HG02610 (cell line): ENCODE measurements at regions not wholly inside any gene's neighbourhood (a gene's known extent, or its start where the extent isn't known, plus 50 kb on each side); places are given as distances from the start of the nearest gene placed in this dataset.
"Not testable (repeated sequence)": the region's sequence is repeated elsewhere in the genome, so short reads cannot be mapped to it uniquely, and the experiment has no call there.

Experiments
- ATAC-seq: cut with Tn5 transposase; IDR thresholded peaks from one replicate; pipeline ENCODE4 v1.9.1; 2021; ENCODE audit warnings: mild to moderate bottlenecking, moderate library complexity; ENCODE audit not compliant: unreplicated experiment

DNA sequence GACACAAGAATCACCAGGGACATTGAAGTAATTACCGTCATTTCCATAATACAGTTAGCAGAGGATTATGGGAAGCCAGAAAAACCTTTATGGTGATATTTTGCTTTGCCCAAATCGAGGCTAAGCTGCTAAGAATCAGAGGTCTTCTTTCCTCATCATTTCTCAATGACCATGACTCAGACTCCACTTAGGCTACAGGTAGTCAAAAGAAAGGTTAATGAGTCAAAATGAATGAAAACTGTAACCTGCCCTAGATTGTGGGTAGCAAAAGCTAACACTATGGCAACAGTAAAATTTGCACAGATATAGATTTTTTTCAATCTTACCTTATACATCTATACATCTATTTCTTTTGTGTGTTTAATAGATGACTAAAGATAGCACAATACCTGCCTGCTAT lies 185.8 kb downstream of the CARTPT start:
- ATAC-seq = no peak

DNA sequence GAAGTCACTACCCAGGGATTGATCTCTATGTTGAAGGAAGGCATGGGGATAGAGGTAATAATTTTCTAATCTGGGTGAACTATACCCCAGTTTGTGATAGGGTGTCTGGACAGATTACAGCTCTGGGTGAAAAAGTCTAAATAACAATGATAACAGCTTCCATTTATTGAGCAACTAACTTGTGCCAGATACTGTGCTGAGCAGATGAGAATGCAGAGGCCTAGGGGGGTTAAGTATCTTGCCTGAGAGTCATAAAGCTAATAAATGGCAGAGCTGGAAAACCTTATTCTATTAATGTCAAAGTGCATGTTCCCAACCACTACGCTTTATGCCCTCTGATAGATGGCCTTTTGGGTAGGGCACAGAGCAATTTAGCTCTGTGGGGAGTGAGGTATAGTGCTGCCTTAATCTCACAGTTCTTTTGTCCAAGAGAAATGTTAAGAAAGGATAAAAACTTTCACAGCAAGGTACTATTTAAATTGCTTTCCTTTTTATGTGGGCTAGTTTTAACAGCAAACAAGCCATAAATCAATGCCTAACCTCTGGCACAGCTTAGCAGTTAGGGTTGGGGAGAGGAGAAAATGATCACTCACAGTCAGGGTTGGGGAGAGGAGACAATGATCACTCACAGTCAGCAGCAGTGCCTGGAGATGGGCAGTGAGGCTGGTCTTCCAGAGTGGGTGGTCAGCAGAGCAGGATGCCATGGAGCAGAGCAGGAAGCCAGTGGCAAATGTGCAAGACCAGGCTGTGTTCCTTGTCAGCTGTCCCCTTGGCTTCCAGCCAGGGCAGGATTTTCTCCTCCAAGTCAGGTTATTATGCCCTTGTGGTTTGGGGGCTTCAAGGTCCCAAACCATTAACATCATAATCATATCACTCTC lies 187.0 kb downstream of the CARTPT start:
- no peak for ATAC-seq

DNA sequence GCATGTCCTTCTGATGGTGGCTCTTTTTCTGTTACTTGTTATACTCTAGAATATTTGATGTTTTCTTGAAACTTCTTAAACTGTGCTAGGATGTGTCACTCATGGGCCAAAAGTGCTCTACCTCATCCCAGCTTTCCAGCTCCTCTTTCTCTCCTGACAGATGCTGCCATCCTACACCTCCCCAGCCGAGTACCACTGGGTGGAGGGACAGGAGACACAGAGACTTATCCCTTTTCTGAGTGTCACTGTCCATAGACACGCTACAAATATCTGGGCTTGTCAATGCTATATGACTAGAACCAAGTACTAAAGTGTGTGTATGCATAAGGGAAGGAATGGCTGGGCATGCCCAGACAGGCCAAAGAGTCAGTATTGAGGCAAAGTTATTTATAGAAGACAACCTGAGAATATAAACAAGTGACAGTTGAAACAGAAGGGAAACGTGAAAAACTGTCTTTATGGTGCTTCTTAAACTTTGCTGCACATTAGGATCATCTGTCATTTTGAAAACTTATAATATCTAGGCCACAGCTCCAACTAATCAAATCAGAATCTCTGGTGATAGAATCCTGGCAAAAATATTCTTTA lies 188.0 kb downstream of the CARTPT start:
- no peak for ATAC-seq

DNA sequence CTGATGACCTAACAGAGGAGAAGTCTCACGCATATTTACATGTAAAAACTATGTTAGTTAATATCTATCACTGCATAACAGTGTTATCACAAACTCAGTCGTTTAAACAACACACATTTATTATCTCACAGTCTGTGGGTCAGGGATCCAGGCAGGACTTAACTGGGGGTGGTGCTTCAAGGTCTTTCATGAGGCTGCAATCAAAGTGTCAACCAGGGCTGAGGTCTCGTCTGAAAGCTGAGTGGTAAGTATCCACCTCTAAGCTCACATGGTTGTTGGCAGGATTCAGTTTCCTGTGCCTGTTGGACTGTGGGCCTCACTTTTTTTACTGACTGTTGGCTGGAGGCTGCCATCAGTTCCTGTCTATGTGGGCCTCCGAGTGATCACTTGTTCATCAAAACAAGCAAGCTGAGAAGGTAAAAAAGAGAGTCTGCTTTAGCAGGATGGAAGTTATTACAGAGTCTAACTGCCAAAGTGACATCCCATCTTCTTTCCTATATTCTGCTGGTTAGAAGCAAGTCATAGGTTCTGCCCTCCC lies 188.6 kb downstream of the CARTPT start:
- ATAC-seq = no peak

DNA sequence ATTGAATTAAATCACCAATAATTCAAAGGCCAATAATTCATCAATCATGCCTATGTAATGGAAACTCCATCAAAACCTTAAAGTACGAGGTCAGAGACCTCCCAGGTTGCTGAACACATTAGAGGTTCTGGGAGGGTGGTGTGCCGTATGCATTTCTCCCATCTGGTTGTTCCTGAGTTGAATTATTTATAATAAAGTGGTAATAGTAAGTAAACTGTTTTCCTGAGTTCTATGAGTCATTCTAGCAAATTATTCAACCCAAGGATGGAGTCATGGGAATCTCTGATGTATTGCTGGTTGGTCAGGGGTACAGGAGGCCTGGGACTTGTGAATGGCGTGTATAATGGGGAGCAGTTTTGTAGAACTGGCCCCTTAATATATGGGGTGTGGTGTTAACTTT lies 191.7 kb downstream of the CARTPT start:
- ATAC-seq = no peak

DNA sequence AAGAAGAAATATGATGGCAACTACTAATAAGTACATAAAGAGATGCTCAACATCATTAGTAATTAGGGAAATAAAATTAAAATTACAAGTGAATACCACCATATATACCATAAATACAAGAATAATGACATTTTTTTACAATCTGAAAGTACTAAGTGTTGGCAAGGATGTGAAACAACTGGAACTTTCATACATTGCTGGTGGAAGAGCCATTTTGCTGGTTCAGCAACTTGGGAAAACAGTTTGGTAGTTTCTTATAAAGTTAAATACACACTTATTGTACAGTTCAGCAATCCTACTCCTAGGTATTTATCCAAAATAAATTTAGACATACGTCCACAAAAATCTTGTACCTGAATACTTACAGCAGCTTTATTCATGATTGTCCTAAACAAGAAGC lies 192.9 kb downstream of the CARTPT start:
- no peak for ATAC-seq

DNA sequence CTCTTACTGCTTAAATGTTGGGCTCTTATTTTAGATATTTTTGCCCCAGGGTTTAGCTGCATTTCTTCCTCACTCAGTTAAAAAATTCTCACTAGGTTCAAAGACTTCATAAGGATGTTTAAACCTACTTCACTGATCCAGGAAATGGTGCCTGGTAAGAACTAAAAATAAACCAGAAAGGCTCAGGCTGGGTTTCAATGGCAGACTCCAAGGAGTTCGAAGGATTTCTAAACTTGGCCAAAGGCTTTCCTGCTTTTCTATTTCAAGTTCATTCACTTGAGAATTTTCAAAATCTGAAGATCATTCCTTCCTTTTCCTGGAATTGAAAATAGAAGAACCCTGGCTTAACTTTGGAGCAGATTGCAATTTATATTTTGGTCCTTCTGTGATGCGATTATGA lies 193.0 kb upstream of the MAP1B start:
- ATAC-seq = no peak

DNA sequence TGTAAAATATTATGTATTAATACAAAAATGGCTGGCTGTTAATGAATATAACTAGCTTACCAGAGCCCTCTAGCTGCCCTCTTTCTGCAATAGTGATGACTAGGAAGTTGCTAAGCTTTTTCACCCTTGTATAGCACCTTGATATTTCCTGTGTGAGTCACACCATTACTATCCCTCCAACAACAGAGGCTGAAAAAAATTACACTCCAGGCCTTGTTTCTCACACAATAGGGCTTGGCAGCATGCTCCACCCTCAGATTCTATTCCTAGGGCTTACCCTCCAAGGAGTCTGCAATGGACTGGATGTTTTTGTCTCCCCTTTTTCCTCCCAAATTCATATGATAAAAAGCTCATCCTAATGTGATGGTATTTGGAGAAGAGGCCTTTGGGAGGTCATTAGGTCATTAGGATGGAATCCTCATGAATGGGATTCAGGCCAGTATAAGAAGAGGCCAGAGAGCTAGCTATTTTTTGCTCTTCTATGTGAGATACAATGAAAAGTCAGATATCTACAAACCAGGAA lies 184.6 kb upstream of the MAP1B start:
- no peak for ATAC-seq

DNA sequence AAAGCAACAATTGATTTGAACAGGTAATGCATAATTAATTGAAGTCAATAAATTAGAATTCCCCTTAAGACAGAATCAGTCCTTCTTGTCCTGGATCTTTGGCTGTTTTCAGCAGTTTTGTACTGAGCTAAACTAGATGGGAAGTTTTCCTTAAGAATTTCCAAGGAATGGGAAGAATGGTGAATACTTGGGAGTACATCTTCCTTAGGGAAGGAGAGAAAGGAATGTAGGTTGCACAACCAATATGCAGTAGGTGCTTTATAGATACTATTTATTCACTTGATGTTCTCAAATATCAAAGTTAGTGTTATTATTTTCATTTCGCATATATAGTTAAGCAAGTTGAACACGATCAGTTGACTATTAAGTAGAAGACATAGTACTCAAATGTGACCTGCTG lies 183.5 kb upstream of the MAP1B start:
- no peak for ATAC-seq

DNA sequence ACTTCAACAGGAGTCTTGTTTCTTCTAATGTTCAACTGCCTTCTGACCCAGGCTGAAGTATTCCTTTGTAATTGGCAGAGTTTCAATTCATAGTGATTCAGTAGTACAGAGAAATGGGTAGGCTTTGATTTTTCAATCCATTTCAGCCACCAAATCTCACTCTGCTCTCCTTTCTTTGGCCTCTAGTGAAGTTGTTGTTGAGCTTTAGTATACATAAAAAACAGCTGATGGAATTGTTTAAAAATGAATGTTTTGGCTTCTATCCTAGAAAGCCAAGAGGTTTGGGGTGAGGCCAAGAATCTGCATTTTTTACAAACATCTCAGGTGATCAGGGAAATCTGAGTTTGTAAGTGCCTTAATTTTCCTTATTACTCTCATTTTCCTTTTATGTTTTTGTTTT lies 182.9 kb upstream of the MAP1B start:
- no peak for ATAC-seq

DNA sequence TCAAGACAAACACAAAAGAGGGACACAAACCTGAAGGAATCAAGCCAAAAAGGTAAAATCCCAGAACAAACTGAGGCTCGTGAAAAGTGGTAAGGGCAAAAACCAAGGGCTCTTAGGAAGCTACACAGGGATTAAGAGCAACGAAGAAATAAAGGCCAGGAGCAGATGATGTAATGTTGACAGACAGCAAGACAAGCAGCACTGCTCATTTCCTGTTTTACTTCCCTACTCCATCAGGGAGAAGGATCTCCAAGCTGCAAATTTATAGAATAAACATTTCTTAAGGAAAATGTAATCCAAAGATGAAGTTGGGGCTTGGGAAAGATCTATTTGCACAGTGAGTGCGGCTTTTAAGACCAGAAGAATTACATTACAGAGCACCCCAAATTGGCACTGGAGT lies 182.3 kb upstream of the MAP1B start:
- no peak for ATAC-seq

DNA sequence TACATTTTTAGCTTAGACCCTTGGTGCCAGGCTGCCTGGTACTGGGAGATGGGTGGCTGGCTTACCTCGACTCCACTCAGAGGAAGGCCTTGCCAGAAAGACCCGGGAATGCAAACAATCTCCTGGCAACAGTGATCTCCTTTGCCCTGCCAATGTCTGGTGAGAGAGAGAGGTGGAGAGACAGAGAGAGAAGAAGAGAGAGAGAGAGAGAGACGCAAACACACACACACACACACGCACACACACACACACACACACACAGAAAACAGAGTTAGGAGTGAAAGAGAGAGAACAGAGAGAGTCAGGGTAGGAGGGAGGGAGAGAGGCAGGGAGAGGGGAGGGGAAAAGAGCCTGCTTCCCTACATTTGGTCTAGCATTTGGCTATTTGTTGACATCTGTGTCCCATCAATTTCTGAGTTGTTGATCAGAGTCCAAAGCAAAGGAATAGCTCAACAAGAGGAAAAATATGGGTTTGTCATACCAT lies 181.6 kb upstream of the MAP1B start:
- no peak for ATAC-seq

DNA sequence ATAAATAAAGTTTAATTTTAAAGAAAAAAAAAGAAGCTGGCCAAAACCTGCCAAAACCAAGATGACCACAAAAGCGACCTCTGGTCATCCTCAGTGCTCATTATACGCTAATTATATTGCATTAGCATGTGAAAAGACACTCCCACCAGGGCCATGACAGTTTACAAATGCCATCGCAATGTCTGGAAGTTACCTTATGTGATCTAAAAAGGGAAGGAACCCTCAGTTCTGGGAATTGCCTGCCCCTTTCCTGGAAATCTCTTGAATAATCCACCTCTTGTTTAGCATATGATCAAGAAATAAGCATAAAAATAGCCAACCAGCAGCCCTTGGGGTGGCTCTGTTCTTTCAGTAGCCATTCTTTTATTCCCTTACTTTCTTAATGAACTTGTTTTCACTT lies 178.3 kb upstream of the MAP1B start:
- no peak for ATAC-seq

DNA sequence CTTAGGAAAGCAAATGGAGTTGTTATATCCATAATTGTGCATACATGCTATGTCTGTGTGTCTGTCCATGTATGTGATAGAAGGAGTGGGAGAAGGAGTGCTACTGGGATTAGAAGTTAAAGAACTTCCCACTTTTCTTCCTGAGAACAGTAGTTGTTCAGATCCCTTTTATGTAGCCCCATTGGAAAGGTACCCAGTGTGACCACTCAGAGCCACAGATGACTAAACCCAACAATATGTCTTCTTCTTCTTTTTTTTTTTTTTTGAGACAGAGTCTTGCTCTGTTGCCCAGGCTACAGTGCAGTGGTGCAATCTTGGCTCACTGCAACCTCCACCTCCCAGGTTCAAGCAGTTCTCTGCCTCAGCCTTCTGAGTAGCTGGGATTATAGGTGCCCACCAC lies 176.7 kb upstream of the MAP1B start:
- ATAC-seq = not testable (repeated sequence)

DNA sequence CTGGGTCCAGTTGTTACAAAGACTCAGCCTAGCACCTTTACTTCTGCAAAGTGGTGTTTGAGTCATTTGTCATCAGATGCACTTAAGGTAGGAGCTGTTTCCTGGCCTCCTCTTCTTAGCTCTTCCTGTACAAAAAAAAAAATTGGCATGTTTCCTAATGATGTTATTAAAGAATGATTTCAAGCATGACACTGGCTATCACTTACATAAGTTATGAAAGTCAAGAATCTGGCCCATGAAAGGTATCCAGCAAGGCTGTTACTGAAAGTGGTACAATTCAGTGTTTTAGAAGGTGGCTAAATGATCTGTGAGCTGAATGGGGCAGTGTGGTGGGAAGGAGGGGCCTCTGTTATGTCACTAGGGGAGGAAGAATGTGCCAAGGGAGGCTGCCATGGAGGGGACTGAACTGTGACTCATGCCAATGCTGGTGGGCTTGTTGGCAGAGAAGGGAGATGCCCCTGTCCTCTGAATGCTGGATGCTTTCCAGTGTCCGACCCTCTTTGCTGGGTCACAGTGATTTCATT lies 175.1 kb upstream of the MAP1B start:
- no peak for ATAC-seq

DNA sequence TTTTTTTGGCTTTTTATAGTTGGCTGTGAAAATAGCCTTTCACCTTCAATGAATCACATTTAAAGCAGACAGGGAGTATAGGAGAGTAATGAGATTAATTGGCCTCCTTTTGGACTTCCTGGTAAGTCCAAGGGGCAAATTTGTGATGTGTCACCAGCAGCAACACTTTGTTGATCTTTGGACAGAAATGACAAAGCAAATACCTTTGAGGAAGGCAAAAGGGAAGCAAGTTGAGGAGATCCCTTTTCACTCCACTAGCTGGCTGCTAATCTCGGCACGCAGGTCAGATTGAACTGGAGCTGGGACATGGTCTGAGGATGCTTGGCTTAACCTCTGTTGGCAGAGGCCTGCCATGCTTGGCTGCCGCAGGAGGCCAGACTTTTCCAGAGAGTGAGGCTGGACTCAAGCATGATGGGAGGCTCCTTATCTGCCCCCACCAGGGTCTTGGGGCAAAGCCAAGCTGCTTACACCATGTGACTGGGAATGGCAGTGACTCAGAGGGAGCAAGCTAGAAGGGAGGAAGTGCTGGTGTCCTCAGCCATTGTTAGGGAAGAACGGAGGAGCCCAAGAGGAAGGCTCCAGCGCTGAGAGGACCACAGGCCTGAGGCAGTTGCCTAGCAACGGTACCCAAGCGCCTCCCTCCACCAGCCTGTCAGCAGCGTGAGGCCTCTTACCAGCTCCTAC lies 174.5 kb upstream of the MAP1B start:
- ATAC-seq = no peak

DNA sequence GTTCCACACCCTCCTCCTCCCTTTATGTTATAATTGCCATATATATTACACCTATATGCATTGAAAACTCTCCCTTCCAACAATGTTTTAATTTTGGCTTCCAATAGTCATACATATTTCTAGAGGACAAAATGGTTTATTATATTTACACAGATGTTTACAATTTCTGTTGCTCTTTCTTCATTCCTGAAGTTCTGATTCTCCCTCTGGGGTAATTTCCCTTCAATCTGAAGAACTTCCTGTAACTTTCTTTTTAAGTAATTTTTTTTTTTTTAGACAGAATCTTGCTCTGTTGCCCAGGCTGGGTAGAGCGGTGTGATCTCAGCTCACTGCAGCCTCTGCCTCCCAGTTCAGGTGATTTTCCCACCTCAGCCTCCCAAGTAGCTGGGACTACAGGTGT lies 173.0 kb upstream of the MAP1B start:
- ATAC-seq = no peak

DNA sequence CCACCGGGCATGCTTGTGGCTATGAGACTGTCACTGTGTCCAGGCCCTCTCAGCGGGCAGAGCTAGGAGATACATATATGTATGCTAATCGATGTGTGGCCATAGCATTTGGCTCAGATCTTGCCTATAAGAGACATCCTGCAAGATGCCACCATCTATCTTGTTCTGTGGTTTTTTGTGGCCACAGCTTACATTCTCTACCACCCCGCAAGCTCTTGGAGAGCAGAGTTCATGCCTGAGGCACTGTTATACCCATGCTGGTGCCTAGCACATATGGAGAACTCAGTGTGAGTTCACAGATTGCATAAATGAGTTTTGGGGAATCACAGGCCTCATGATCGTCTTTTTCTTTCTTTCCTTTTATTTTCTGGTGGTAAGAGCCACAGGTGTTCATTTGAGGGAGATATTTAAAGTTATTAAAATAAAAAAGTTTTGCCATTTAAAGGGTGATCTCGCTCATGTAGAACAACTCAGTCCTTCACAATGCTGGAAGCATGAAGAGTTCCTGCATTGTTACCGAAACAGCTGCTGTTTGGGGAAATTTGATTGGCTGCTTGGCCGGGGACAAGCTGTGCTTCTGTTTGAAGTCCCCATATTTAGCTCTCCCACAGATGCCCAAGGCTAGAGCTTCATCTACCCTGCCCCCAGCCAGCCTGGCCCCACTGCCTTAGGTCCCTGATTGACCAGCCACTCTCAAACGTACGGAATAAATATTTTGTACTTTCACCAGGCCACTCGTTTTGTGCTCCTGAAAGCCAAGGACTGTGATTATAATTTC lies 169.2 kb upstream of the MAP1B start:
- no peak for ATAC-seq

DNA sequence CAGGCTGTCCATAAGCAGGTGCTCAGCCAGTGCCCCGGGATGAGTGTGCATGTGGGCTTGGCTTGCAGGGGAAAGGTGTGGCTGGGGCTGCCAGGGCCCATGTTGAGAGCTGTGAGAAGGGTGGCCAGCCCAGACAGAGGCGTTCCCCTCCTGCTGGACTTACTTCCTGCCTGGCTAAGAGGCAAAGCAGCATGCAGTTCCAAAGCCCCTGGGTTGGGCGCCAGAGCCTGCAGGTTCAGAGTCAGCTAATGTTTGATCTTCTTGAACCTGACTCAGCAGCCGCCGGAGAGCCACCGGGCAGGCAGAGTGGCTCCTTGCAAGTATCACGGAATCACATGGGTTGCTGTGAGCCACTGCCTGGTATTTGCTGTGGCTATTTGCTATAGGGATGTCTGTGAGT lies 168.4 kb upstream of the MAP1B start:
- no peak for ATAC-seq

DNA sequence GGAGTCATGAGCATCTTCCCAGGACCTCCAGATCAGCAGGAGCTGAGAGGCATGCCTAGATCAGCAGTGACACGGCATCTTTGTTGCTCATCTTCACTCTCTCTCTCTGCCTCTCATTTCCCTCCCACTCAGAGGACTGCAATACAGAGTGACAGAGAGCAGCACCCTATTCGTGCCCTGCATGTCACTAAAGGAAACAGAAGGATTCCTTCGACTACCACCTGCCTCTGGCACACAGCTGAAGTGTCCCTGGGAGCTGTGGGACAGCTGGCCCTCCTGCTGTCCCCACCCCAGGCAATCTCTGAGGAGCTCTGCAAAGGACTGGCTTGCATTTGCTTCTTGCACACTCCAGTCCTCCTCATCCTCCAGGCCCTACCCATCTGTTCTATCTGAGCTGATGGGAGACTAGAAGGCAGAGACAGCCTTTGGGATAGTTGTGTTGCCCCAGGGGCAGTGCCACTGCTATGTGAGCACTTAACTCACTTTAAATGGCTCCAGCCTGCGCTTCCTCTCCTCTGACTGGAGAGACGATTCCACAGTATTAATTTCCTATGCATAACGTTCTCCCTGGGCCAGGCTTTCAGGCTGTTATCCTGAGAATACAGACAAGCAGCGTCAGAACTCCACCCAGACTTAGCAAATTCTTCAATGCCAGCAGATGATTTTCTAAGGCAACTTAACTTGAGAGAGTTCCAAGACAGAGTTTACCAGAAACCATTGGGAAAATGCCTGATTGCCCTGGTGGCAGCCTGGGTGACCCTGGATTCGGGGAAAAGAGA lies 167.6 kb upstream of the MAP1B start:
- ATAC-seq = no peak
